Gastrocnemius medialis (tissue), 4 donors: ENCODE measurements at regions not wholly inside any gene's neighbourhood (a gene's known extent, or its start where the extent isn't known, plus 50 kb on each side); places are given as distances from the start of the nearest gene placed in this dataset.

ENCODE experiments used
- ATAC-seq, 2 donors: fragments of 150-250 bp; one replicate each; pipeline ENCODE4 v1.9.1; 2016
- DNase-seq, 2 donors: peaks; one replicate each; pipeline ENCODE4 v3.0.0-alpha.2; 2019
- H3K27ac ChIP-seq, 4 donors: fragments of 200-600 bp; sonication (generic); 1 replicate in 1 of 4; 2 replicates in 3 of 4; pipeline ENCODE4 v1.5.1; 2016 to 2018; ENCODE audit warnings: mild to moderate bottlenecking in 2 of 4, moderate library complexity in 1 of 4
- H3K27me3 ChIP-seq, 3 donors: fragments of 200-600 bp; sonication (generic) in 2 of 3; 1 replicate in 1 of 3; 2 replicates in 2 of 3; pipeline versions ENCODE4 v1.5.1 to v1.6.0; 2016 to 2019; ENCODE audit warnings: mild to moderate bottlenecking in 1 of 3, moderate library complexity in 1 of 3
- H3K36me3 ChIP-seq, 2 donors: fragments of 200-600 bp; sonication (generic) in 1 of 2; one replicate each; pipeline ENCODE4 v1.5.1; 2017 to 2018
- H3K4me1 ChIP-seq, 2 donors: fragments of 200-600 bp; sonication (generic) in 1 of 2; one replicate each; pipeline ENCODE4 v1.5.1; 2016 to 2017; ENCODE audit warnings: mild to moderate bottlenecking in 2 of 2
- H3K4me3 ChIP-seq, 4 donors: fragments of 200-600 bp; sonication (generic) in 3 of 4; 1 replicate in 1 of 4; 2 replicates in 3 of 4; pipeline ENCODE4 v1.5.1; 2016 to 2019; ENCODE audit warnings: mild to moderate bottlenecking in 2 of 4
- H3K9me3 ChIP-seq, 3 donors: fragments of 200-600 bp; sonication (generic) in 2 of 3; 1 replicate in 1 of 3; 2 replicates in 2 of 3; pipeline ENCODE4 v1.5.1; 2016 to 2019
- CTCF ChIP-seq, 5 experiments: fragments of 450-650 bp in 3 of 5; fragments of 200-600 bp in 2 of 5; sonication (generic) in 2 of 5; IDR thresholded peaks in 4 of 5; conservative IDR thresholded peaks in 1 of 5; 1 replicate in 4 of 5; 2 replicates in 1 of 5; pipeline ENCODE4 v1.5.1; 2016 to 2019; ENCODE audit warnings: antibody characterized with exemption in 5 of 5, mild to moderate bottlenecking in 3 of 5, moderate library complexity in 3 of 5
- POLR2A ChIP-seq, 2 donors: fragments of 450-650 bp; IDR thresholded peaks; one replicate each; pipeline ENCODE4 v1.6.1; 2017; ENCODE audit warnings: antibody characterized with exemption in 2 of 2, mild to moderate bottlenecking in 2 of 2, moderate library complexity in 2 of 2
- in situ Hi-C, 4 donors: fragments of 200-750 bp; cut with MboI; loops; one replicate each; pipeline versions ENCODE4 v1.15.0 to v1.8.0; 2017; ENCODE audit warnings: low sequenced_read_pairs in 4 of 4
- intact Hi-C: fragments of 100-400 bp; cut with DNase I; formaldehyde crosslinking; loops from one replicate; pipeline ENCODE4 v1.15.1; 2023; ENCODE audit warnings: low total_unique reads

GRCh38 chr14:56000846-56001245, 117.4 kb upstream of the PELI2 start:
- no peak overlapping the region for H3K27ac ChIP-seq
- no peaks in the 10 kb centered on the region for H3K27me3 ChIP-seq
- no peak for ATAC-seq
- H3K4me1 ChIP-seq, result no peaks in the 10 kb centered on the region
- in situ Hi-C loops, result no loop called here
- TF ChIP-seq POLR2A (IDR thresholded peaks at IDR 0.05), result no peak
- no peak for TF ChIP-seq CTCF (IDR thresholded peaks at IDR 0.05 in 4 of 5, conservative IDR thresholded peaks at IDR 0.05 in 1 of 5)
- intact Hi-C loops, result no loop called here
- H3K4me3 ChIP-seq, result no peak overlapping the region
- H3K36me3 ChIP-seq, result no peaks in the 10 kb centered on the region
- no peaks in the 10 kb centered on the region for H3K9me3 ChIP-seq
- no peak for DNase-seq

- DNase-seq, result no peak
- no peaks in the 10 kb centered on the region for H3K27me3 ChIP-seq
- ATAC-seq, result no peak
- H3K27ac ChIP-seq, result no peak overlapping the region
- intact Hi-C loops, result no loop called here
- no peaks in the 10 kb centered on the region for H3K4me1 ChIP-seq
- no peaks in the 10 kb centered on the region for H3K36me3 ChIP-seq
- TF ChIP-seq CTCF (IDR thresholded peaks at IDR 0.05 in 4 of 5, conservative IDR thresholded peaks at IDR 0.05 in 1 of 5) (no peak), POLR2A (IDR thresholded peaks at IDR 0.05) (no peak)
- H3K9me3 ChIP-seq, result no peaks in the 10 kb centered on the region
- no peak overlapping the region for H3K4me3 ChIP-seq
- in situ Hi-C loops, result no loop called here
Measured at GRCh38 chr14:56002342-56002741, 115.9 kb upstream of the PELI2 start.

GRCh38 chr14:56002876-56003625, 115.2 kb upstream of the PELI2 start:
- Histone ChIP-seq H3K9me3 (no peaks in the 10 kb centered on the region), H3K27me3 (no peaks in the 10 kb centered on the region), H3K27ac (no peak overlapping the region), H3K4me1 (no peaks in the 10 kb centered on the region), H3K36me3 (no peaks in the 10 kb centered on the region), H3K4me3 (no peak overlapping the region)
- ATAC-seq, result no peak
- no peak for DNase-seq
- in situ Hi-C loops, result no loop called here
- intact Hi-C loops, result no loop called here
- TF ChIP-seq CTCF (IDR thresholded peaks at IDR 0.05 in 4 of 5, conservative IDR thresholded peaks at IDR 0.05 in 1 of 5) (no peak), POLR2A (IDR thresholded peaks at IDR 0.05) (no peak)

- DNase-seq, result no peak
- no peaks in the 10 kb centered on the region for H3K27me3 ChIP-seq
- TF ChIP-seq CTCF (IDR thresholded peaks at IDR 0.05 in 4 of 5, conservative IDR thresholded peaks at IDR 0.05 in 1 of 5) (no peak), POLR2A (IDR thresholded peaks at IDR 0.05) (no peak)
- no peaks in the 10 kb centered on the region for H3K9me3 ChIP-seq
- no peak for ATAC-seq
- intact Hi-C loops (no loop called here), in situ Hi-C loops (no loop called here)
- H3K36me3 ChIP-seq, result no peaks in the 10 kb centered on the region
- peak overlapping the region in 1 of 4 donors; percentile 6 for H3K27ac ChIP-seq
- H3K4me1 ChIP-seq, result no peaks in the 10 kb centered on the region
- peak overlapping the region in 1 of 4 donors; percentile 20 for H3K4me3 ChIP-seq
Measured at GRCh38 chr14:56004323-56004722, 113.9 kb upstream of the PELI2 start.

- H3K4me1 ChIP-seq, result no peaks in the 10 kb centered on the region
- intact Hi-C loops (no loop called here), in situ Hi-C loops (no loop called here)
- DNase-seq, result no peak
- peak overlapping the region; percentile 36 to 54 (median 39) for H3K27ac ChIP-seq
- H3K27me3 ChIP-seq, result no peaks in the 10 kb centered on the region
- peak overlapping the region in 3 of 4 donors; percentile 13 to 30 (median 20) for H3K4me3 ChIP-seq
- peak; percentile 47 to 70 for ATAC-seq
- H3K9me3 ChIP-seq, result no peaks in the 10 kb centered on the region
- TF ChIP-seq POLR2A (IDR thresholded peaks at IDR 0.05), result no peak
- TF ChIP-seq CTCF (IDR thresholded peaks at IDR 0.05 in 4 of 5, conservative IDR thresholded peaks at IDR 0.05 in 1 of 5), result no peak
- H3K36me3 ChIP-seq, result no peaks in the 10 kb centered on the region
Measured at GRCh38 chr14:56004786-56005185, 113.4 kb upstream of the PELI2 start.
